H9 (cell line): ENCODE measurements at regions not wholly inside any gene's neighbourhood (a gene's known extent, or its start where the extent isn't known, plus 50 kb on each side); places are given as distances from the start of the nearest gene placed in this dataset.

Source experiments
- DNase-seq: peaks from one replicate; pipeline ENCODE4 v3.0.0-alpha.2; 2017
- H2AFZ ChIP-seq: one replicate; pipeline ENCODE4 v1.6.1; 2013; ENCODE audit warnings: mild to moderate bottlenecking, low read length, control low read depth, moderate library complexity
- H2AK5ac ChIP-seq: 2 replicates; pipeline ENCODE4 v1.6.1; 2013; ENCODE audit warnings: low read length, control low read depth, mixed read lengths; ENCODE audit not compliant: insufficient read length
- H2BK120ac ChIP-seq: one replicate; pipeline ENCODE4 v1.6.1; 2013; ENCODE audit warnings: low read depth, mild to moderate bottlenecking, low read length, control low read depth, inconsistent platforms; ENCODE audit not compliant: poor library complexity, severe bottlenecking
- H2BK12ac ChIP-seq: 2 replicates; pipeline ENCODE4 v1.6.1; 2013; ENCODE audit warnings: low read length, control low read depth, mixed read lengths, low read depth; ENCODE audit not compliant: insufficient read length
- H2BK15ac ChIP-seq: 2 replicates; pipeline ENCODE4 v1.6.1; 2013; ENCODE audit warnings: low read depth, low read length, control low read depth
- H2BK20ac ChIP-seq: one replicate; pipeline ENCODE4 v1.6.1; 2013; ENCODE audit warnings: low read depth, mild to moderate bottlenecking, low read length, control low read depth, inconsistent platforms; ENCODE audit not compliant: poor library complexity, severe bottlenecking
- H2BK5ac ChIP-seq: 2 replicates; pipeline ENCODE4 v1.6.1; 2013; ENCODE audit warnings: low read length, control low read depth, mixed read lengths; ENCODE audit not compliant: insufficient read length
- H3K14ac ChIP-seq: 2 replicates; pipeline ENCODE4 v1.6.1; 2013; ENCODE audit warnings: low read length, control low read depth; ENCODE audit not compliant: insufficient read depth
- H3K18ac ChIP-seq: 2 replicates; pipeline ENCODE4 v1.6.1; 2013; ENCODE audit warnings: low read depth, mild to moderate bottlenecking, mixed read lengths, low read length, control low read depth; ENCODE audit not compliant: insufficient read length
- H3K23ac ChIP-seq: 2 replicates; pipeline ENCODE4 v1.6.1; 2013; ENCODE audit warnings: low read length, control low read depth, mixed read lengths, low read depth; ENCODE audit not compliant: insufficient read length
- H3K23me2 ChIP-seq: 2 replicates; pipeline ENCODE4 v1.6.1; 2013; ENCODE audit warnings: low read depth, mild to moderate bottlenecking, mixed read lengths, low read length, control low read depth; ENCODE audit not compliant: insufficient read length, poor library complexity, severe bottlenecking
- H3K27ac ChIP-seq: 2 replicates; pipeline ENCODE4 v1.5.1; 2013; ENCODE audit warnings: low read length, control low read depth, mixed read lengths, low read depth; ENCODE audit not compliant: insufficient read length
- H3K27me3 ChIP-seq: 2 replicates; pipeline ENCODE4 v1.6.1; 2013; ENCODE audit warnings: low read length, control low read depth, inconsistent platforms; ENCODE audit not compliant: insufficient read depth
- H3K4ac ChIP-seq: 2 replicates; pipeline ENCODE4 v1.6.1; 2013; ENCODE audit warnings: low read depth, mild to moderate bottlenecking, control low read depth, inconsistent platforms, low read length, moderate library complexity
- H3K4me1 ChIP-seq: 2 replicates; pipeline ENCODE4 v1.6.1; 2013; ENCODE audit warnings: low read length, control low read depth, inconsistent platforms; ENCODE audit not compliant: insufficient read depth
- H3K4me2 ChIP-seq: 2 replicates; pipeline ENCODE4 v1.6.1; 2013; ENCODE audit warnings: low read length, control low read depth, mixed read lengths; ENCODE audit not compliant: insufficient read length, insufficient read depth
- H3K56ac ChIP-seq: 2 replicates; pipeline ENCODE4 v1.6.1; 2013; ENCODE audit warnings: low read depth, mild to moderate bottlenecking, mixed read lengths, low read length, control low read depth; ENCODE audit not compliant: insufficient read length
- H3K79me1 ChIP-seq: 2 replicates; pipeline ENCODE4 v1.6.1; 2013; ENCODE audit warnings: low read depth, mild to moderate bottlenecking, moderate library complexity, low read length, control low read depth, inconsistent platforms; ENCODE audit not compliant: insufficient read depth, poor library complexity, severe bottlenecking
- H3K79me2 ChIP-seq: 2 replicates; pipeline ENCODE4 v1.6.1; 2013; ENCODE audit warnings: low read length, control low read depth, inconsistent platforms; ENCODE audit not compliant: insufficient read depth
- H3K9ac ChIP-seq: 2 replicates; pipeline ENCODE4 v1.6.1; 2013; ENCODE audit warnings: low read length, control low read depth, mixed read lengths; ENCODE audit not compliant: insufficient read length; ENCODE audit errors: extremely low read depth
- H3K9me3 ChIP-seq: one replicate; pipeline ENCODE4 v1.6.1; 2013; ENCODE audit warnings: low read depth, low read length, inconsistent platforms; ENCODE audit not compliant: control insufficient read depth
- H3T11ph ChIP-seq: one replicate; pipeline ENCODE4 v1.6.1; 2013; ENCODE audit warnings: mild to moderate bottlenecking, low read length, control low read depth, inconsistent platforms
- H4K20me1 ChIP-seq: one replicate; pipeline ENCODE4 v1.6.1; 2013; ENCODE audit not compliant: control insufficient read depth, insufficient read length, insufficient read depth
- H4K5ac ChIP-seq: 2 replicates; pipeline ENCODE4 v1.6.1; 2013; ENCODE audit warnings: low read depth, mild to moderate bottlenecking, mixed read lengths, low read length, control low read depth; ENCODE audit not compliant: insufficient read length
- H4K8ac ChIP-seq: replicated peaks from 2 replicates; pipeline ENCODE4 v1.6.1; 2013; ENCODE audit warnings: low read length, control low read depth, mixed read lengths, low read depth; ENCODE audit not compliant: insufficient read length
- H4K91ac ChIP-seq: 2 replicates; pipeline ENCODE4 v1.6.1; 2013; ENCODE audit warnings: low read depth, mild to moderate bottlenecking, moderate library complexity, mixed read lengths, low read length, control low read depth; ENCODE audit not compliant: insufficient read length
- H3K27ac Mint-ChIP-seq, 3 experiments: 2 replicates in 2 of 3; 3 replicates in 1 of 3; pipeline ENCODE4 v1.8.0; 2020 to 2021; ENCODE audit warnings: mixed read lengths in 3 of 3, mild to moderate bottlenecking in 1 of 3, moderate library complexity in 1 of 3
- H3K27me3 Mint-ChIP-seq: 2 replicates; pipeline ENCODE4 v1.8.0; 2021; ENCODE audit warnings: low read depth, mild to moderate bottlenecking, moderate library complexity, mixed read lengths
- H3K36me3 Mint-ChIP-seq, 3 experiments: 2 replicates in 2 of 3; 3 replicates in 1 of 3; pipeline ENCODE4 v1.8.0; 2020 to 2021; ENCODE audit warnings: low read depth in 3 of 3, mixed read lengths in 3 of 3; ENCODE audit not compliant: insufficient read depth in 1 of 3
- H3K4me1 Mint-ChIP-seq, 2 experiments: 2 replicates each; pipeline ENCODE4 v1.8.0; 2020; ENCODE audit warnings: mixed read lengths in 2 of 2
- H3K4me3 Mint-ChIP-seq, 2 experiments: 2 replicates in 1 of 2; 3 replicates in 1 of 2; pipeline ENCODE4 v1.8.0; 2020 to 2021; ENCODE audit warnings: mild to moderate bottlenecking in 2 of 2, mixed read lengths in 2 of 2, moderate library complexity in 1 of 2
- H3K9me3 Mint-ChIP-seq, 2 experiments: 2 replicates in 1 of 2; 3 replicates in 1 of 2; pipeline ENCODE4 v1.8.0; 2020; ENCODE audit warnings: mild to moderate bottlenecking in 2 of 2, mixed read lengths in 2 of 2, moderate library complexity in 1 of 2
- CTCF ChIP-seq: fragments of 200-600 bp; sonication (generic); conservative IDR thresholded peaks from 3 replicates; pipeline ENCODE4 v1.8.0; 2021; ENCODE audit warnings: antibody characterized with exemption, mild to moderate bottlenecking
- WGBS: extraction: QIAGEN DNeasy Blood & Tissue Kit; methylation state at CpG from one replicate; pipeline ENCODE4 v1.1.7; 2013; ENCODE audit warnings: missing lambda C conversion rate, low lambda C conversion rate, mixed read lengths; ENCODE audit not compliant: insufficient read length; ENCODE audit errors: extremely low coverage; 5-methylcytosine and 5-hydroxymethylcytosine counted together

DNA sequence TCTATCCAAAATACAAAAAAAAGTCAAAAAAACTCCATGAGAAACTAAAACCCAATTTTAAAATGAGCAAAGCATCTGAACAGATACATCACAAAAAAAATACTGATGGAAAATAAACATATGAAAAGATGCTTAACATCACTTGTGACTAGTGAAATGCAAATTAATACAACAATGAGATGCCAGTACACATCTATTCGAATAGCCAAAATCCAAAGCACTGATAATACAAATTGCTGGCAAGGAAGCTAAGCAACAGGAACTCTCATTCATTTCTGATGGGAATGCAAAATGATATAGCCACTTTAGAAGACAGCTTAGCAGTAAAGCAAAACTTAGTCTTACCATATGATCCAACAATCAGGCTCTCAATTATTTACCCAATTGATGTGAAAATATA is 190.2 kb upstream of the FN1 start:
- Histone ChIP-seq H2AK5ac (no peak overlapping the region), H4K5ac (no peak overlapping the region), H2BK20ac (no peak overlapping the region), H3K9ac (no peak overlapping the region), H3T11ph (no peak overlapping the region), H3K27me3 (no peaks in the 10 kb centered on the region), H4K91ac (no peak overlapping the region), H3K4me1 (peaks cover 6% of the 10 kb centered on the region), H2BK5ac (no peak overlapping the region), H3K14ac (no peak overlapping the region), H3K79me1 (no peaks in the 10 kb centered on the region), H2BK120ac (no peak overlapping the region), H2BK15ac (no peak overlapping the region), H3K23me2 (no peaks in the 10 kb centered on the region), H4K20me1 (no peaks in the 10 kb centered on the region), H2BK12ac (no peak overlapping the region), H3K27ac (no peak overlapping the region), H3K9me3 (no peaks in the 10 kb centered on the region), H3K56ac (no peak overlapping the region), H3K4ac (no peak overlapping the region), H4K8ac (no peak overlapping the region), H3K18ac (no peak overlapping the region), H3K79me2 (no peaks in the 10 kb centered on the region), H3K4me2 (no peak overlapping the region), H2AFZ (no peak overlapping the region), H3K23ac (no peak overlapping the region)
- H3K4me1 Mint-ChIP-seq: peaks cover 27 to 28% of the 10 kb centered on the region in 2 experiments
- peaks cover 7 to 8% of the 10 kb centered on the region in 2 experiments; a peak in 4 of 5 replicates for H3K9me3 Mint-ChIP-seq
- H3K27ac Mint-ChIP-seq: no peak overlapping the region; a peak in 1 of 7 replicates
- WGBS: no CpG with 5 or more reads among the region's 1 CpG
- DNase-seq: no peak
- no peaks in the 10 kb centered on the region for H3K27me3 Mint-ChIP-seq
- peaks cover 3 to 7% (median 6%) of the 10 kb centered on the region in 3 experiments; a peak in 2 of 7 replicates for H3K36me3 Mint-ChIP-seq
- TF ChIP-seq CTCF: no peak
- H3K4me3 Mint-ChIP-seq: no peak overlapping the region
